ENCODE measurements at regions not wholly inside any gene's neighbourhood (a gene's known extent, or its start where the extent isn't known, plus 50 kb on each side); places are given as distances from the start of the nearest gene placed in this dataset.
A peak's percentile ranks its signal among the peaks of the same experiment; 100 is the strongest.
"Not testable (repeated sequence)": the region's sequence is repeated elsewhere in the genome, so short reads cannot be mapped to it uniquely, and the experiment has no call there.

- DNase-seq: no peak
Observed at GRCh38 chr1:4175566-4176405, 275.7 kb upstream of the C1orf174 start.

- DNase-seq: no peak
Observed at GRCh38 chr1:4176841-4177240, 276.8 kb upstream of the C1orf174 start.

DNA sequence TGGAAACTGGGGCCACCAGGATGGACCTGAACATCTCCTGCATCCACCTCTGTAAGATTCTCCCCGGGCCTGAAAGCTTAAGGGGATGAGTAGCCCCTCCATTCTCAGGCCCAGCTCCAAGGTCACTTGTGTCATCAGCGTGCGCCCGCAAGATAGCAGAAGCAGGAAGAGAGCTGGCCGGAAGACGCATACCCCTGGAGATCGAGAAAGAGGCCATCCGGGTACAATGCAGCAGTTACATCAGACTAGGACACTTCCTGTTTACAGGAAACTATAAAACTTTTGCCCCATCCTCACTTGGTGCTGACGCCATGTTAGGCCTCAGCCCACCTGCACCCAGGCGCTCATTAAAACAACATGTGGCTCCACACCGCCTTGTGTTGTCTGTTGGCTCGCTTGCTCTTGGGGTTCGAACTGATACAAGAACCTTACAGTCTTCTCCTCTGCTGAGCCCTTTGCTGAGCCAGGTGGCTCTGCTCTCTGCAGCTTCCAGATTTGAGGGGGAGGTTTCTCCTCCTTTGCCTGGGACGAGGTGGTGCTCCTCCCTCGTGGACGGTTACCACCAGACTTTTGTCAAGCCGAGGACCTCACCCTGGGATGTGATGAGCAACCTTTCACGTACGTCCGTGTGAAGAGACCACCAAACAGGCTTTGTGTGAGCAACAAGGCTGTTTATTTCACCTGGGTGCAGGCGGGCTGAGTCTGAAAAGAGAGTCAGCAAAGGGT lies 277.5 kb upstream of the C1orf174 start:
- DNase-seq: no peak

- no peak for DNase-seq
Observed at GRCh38 chr1:4178501-4179113, 278.5 kb upstream of the C1orf174 start.

GRCh38 chr1:4179914-4180735 lies 280.1 kb upstream of the C1orf174 start:
- no peak for DNase-seq

GRCh38 chr1:4186486-4186885 lies 286.4 kb upstream of the C1orf174 start:
- DNase-seq: not testable (repeated sequence)

DNA sequence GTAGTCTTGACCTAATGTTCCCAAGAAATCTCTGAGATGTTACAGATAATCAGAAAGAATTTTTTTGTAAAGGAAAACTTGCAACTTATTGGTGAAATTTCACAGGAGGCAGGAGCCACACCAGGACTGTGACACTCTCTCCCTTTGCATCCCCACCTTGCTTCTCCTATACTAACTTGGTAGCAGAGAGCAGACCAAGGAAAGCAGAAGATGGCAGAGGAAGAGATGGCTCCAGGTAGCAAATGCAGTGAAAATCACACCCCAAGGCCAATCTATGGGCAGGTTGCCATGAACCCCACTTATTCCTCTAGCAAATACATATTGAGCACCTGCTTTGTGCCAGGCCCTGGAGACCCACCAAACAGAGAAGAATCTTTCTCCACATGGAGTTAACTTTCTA lies 303.4 kb upstream of the C1orf174 start:
- DNase-seq: no peak

GRCh38 chr1:4207183-4207582 lies 307.1 kb upstream of the C1orf174 start:
- peak; percentile 23 for DNase-seq

GRCh38 chr1:4207842-4208692 lies 308.0 kb upstream of the C1orf174 start:
- DNase-seq: no peak

DNA sequence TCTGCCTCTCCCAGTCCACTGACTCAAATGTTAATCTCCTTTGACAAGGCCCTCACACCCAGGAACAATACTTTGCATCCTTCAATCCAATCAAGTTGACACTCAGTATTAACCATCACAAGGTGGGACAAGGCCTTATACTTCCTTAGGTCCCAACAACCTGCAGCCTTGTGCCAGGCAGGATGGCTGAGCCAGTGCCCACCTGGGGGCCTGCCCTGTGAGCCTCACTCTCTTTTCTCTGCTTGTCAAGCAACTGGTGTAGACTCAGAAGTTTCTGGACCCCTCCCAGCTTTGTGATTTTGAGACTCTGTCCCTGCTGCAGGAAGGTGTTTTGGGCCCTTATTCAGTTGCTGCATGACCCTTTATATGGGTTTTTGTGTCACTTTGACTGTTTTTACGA lies 310.0 kb upstream of the C1orf174 start:
- peak; percentile 36 for DNase-seq

GRCh38 chr1:4212796-4213195 lies 312.7 kb upstream of the C1orf174 start:
- no peak for DNase-seq

DNA sequence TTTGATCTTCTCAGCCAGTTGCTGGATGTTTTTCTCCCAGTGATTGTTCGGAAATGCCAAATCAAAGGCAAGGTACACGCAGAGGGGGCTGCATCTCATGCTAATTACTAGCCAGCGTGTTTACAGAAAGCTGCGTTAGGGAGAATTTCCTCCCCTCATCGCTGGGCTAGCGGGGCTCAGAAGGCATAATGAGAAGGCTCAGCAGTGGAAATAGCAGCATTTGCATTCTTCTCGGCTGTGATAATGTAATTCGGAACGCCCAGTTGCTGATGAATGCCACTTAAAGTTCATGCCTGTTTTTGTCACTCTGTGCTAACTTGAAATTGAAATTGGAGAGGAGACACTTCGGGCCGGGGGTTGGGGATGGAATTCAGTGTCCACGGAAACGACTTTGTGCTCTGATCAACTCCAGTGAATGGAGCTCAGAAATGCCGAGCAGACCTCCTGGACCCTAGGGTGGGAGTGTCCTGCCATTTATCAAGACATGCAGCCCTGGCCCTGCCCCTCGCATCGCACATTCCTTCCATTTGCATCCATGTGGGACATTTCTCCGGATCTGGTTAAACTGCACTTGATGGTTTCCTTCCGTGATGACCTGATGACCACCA lies 313.4 kb upstream of the C1orf174 start:
- peak; percentile 13 for DNase-seq

GRCh38 chr1:4214826-4215225 lies 314.8 kb upstream of the C1orf174 start:
- DNase-seq: no peak

DNA sequence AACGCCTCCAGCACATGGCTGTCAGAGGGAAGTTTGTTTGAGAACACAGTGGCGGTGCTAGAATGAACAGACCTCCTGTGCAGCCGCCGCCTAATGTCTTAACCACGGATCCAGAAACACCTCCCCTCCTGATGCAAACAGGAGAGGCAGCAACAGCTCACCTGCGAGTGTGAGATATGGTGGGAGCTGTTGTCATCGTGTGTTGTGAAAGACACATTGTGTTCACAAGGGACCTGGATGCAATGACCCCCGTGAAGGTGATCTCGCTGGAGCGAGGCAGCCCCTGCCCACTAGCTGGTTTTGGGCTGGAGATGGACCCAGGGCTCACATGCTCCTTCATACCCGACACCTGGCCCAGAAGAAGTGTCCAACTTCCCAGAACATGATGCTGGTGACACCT lies 315.3 kb upstream of the C1orf174 start:
- no peak for DNase-seq

GRCh38 chr1:4216231-4216630 lies 316.2 kb upstream of the C1orf174 start:
- DNase-seq: no peak

- DNase-seq: no peak
Observed at GRCh38 chr1:4218619-4219018, 318.5 kb upstream of the C1orf174 start.

DNA sequence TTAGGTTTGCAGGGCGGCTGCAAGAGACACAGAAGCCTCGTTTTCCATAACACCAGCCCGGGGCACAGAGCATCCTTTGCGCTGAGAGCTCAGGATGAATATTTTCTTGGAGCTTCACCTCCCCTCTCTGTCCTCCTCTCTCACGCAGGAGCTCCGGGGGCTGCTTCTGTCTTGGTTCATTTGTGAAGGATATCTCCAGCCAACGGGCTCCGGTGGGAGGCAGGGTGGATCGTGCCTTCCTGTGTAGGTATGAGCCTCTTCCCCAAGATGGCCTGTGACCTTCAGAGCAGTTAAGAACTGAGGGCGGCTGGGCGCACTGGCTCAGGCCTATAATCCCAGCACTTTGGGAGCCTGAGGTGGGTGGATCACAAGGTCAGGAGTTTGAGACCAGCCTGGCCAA lies 319.0 kb upstream of the C1orf174 start:
- DNase-seq: no peak

GRCh38 chr1:4219826-4220225 lies 319.8 kb upstream of the C1orf174 start:
- no peak for DNase-seq

- no peak for DNase-seq
Observed at GRCh38 chr1:4220362-4220761, 320.3 kb upstream of the C1orf174 start.

- DNase-seq: no peak
Observed at GRCh38 chr1:4221107-4221506, 321.0 kb upstream of the C1orf174 start.

DNA sequence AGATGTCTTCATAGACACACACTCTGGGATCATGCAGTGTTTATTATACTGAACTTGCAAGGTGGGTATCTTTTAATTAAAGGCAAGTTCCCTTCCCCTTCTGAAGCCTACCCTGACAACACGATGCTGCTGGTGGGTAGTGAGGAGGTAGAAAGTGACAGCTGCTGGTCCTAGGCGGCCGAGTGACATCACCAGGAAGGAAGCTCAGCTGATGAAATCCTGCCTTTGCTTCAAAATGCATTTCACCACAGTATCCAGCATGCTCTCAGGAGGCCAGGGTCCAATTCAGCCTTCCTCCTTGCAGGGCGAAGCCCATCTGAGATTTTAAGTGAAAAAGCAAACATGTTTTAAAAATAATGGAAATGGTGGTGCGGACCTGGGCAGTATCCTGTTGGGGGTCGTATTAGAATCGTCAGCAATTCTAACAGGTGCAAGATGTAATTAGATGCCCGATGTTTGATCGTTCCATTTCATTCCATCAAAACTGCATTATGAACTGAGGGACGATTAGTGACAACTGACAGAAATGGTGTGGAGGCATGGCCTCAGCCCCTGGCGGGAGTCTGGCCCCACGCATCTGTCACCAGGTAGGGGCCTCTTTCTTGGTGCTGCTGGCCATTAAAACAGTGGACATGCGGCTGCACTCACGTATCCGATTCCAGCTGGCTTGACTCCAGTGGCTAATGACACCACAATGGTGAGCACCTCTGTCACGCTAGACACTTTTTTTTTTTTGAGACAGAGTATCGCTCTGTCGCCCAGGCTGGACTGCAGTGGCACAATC lies 324.8 kb upstream of the C1orf174 start:
- peak; percentile 14 for DNase-seq

All from eye (tissue), 1 donor.